ENCODE measurements at regions not wholly inside any gene's neighbourhood (a gene's known extent, or its start where the extent isn't known, plus 50 kb on each side); places are given as distances from the start of the nearest gene placed in this dataset.

GRCh38 chr16:9176547-9177418 lies 85.3 kb downstream of the HAPSTR1 start:
- TF ChIP-seq EZH2phosphoT487 (IDR thresholded peaks at IDR 0.05; ENCODE audit: borderline replicate concordance) (no peak), CTCF (conservative IDR thresholded peaks at IDR 0.05; ENCODE audit: low read length) (no peak)
